Hepatocyte (in vitro differentiated cells): ENCODE measurements at regions not wholly inside any gene's neighbourhood (a gene's known extent, or its start where the extent isn't known, plus 50 kb on each side); places are given as distances from the start of the nearest gene placed in this dataset.

Experiments
- DNase-seq: peaks from one replicate; pipeline ENCODE4 v3.0.0-alpha.2; 2016; ENCODE audit warnings: low spot score
- H2AFZ ChIP-seq: fragments of 200-600 bp; sonication (generic); 2 replicates; pipeline ENCODE4 v1.6.0; 2016; ENCODE audit warnings: antibody characterized with exemption, mild to moderate bottlenecking
- H3K27ac ChIP-seq: fragments of 200-600 bp; sonication (generic); 2 replicates; pipeline ENCODE4 v1.5.1; 2016; ENCODE audit warnings: mild to moderate bottlenecking
- H3K27me3 ChIP-seq: fragments of 200-600 bp; sonication (generic); 2 replicates; pipeline ENCODE4 v1.6.1; 2016
- H3K36me3 ChIP-seq: fragments of 200-600 bp; sonication (generic); replicated peaks from 2 replicates; pipeline ENCODE4 v1.5.1; 2016; ENCODE audit warnings: low read depth; ENCODE audit not compliant: insufficient read depth
- H3K4me1 ChIP-seq: fragments of 200-600 bp; sonication (generic); 2 replicates; pipeline ENCODE4 v1.5.1; 2016; ENCODE audit warnings: mild to moderate bottlenecking, moderate library complexity; ENCODE audit not compliant: insufficient read depth
- H3K4me2 ChIP-seq: fragments of 200-600 bp; sonication (generic); 2 replicates; pipeline ENCODE4 v1.6.0; 2016
- H3K4me3 ChIP-seq: fragments of 200-600 bp; sonication (generic); 2 replicates; pipeline ENCODE4 v1.5.1; 2016; ENCODE audit warnings: mild to moderate bottlenecking
- H3K79me2 ChIP-seq: fragments of 200-600 bp; sonication (generic); 2 replicates; pipeline ENCODE4 v1.6.0; 2017; ENCODE audit warnings: mild to moderate bottlenecking
- H3K9me2 ChIP-seq: fragments of 200-600 bp; sonication (generic); replicated peaks from 2 replicates; pipeline ENCODE4 v1.6.0; 2017; ENCODE audit warnings: mild to moderate bottlenecking; ENCODE audit not compliant: insufficient read depth
- H3K9me3 ChIP-seq: fragments of 200-600 bp; sonication (generic); 2 replicates; pipeline ENCODE4 v1.5.1; 2016; ENCODE audit warnings: low read depth, mild to moderate bottlenecking
- H4K20me1 ChIP-seq: fragments of 200-600 bp; sonication (generic); 2 replicates; pipeline ENCODE4 v1.6.0; 2016; ENCODE audit warnings: mild to moderate bottlenecking; ENCODE audit not compliant: insufficient read depth, poor library complexity, severe bottlenecking
- EZH2 ChIP-seq: fragments of 200-600 bp; sonication (generic); IDR thresholded peaks from 2 replicates; pipeline ENCODE4 v1.6.1; 2016; ENCODE audit warnings: antibody characterized with exemption, mild to moderate bottlenecking, borderline replicate concordance
- EZH2phosphoT487 ChIP-seq: fragments of 200-600 bp; sonication (generic); IDR thresholded peaks from one replicate; pipeline ENCODE4 v1.6.1; 2018; ENCODE audit warnings: antibody characterized with exemption, mild to moderate bottlenecking, low read depth, moderate library complexity; ENCODE audit not compliant: unreplicated experiment, severe bottlenecking
- WGBS: methylation state at CpG from one replicate; pipeline ENCODE4 v1.1.6; 2016; ENCODE audit warnings: low lambda C conversion rate; ENCODE audit errors: missing lambda C conversion rate; 5-methylcytosine and 5-hydroxymethylcytosine counted together
- TF ChIP-seq, protein P1 (sequence below): fragments of 200-600 bp; sonication (generic); IDR thresholded peaks from 2 replicates; pipeline ENCODE4 v1.5.1; 2016; ENCODE audit warnings: antibody characterized with exemption, mild to moderate bottlenecking; ENCODE audit not compliant: poor library complexity

DNA sequence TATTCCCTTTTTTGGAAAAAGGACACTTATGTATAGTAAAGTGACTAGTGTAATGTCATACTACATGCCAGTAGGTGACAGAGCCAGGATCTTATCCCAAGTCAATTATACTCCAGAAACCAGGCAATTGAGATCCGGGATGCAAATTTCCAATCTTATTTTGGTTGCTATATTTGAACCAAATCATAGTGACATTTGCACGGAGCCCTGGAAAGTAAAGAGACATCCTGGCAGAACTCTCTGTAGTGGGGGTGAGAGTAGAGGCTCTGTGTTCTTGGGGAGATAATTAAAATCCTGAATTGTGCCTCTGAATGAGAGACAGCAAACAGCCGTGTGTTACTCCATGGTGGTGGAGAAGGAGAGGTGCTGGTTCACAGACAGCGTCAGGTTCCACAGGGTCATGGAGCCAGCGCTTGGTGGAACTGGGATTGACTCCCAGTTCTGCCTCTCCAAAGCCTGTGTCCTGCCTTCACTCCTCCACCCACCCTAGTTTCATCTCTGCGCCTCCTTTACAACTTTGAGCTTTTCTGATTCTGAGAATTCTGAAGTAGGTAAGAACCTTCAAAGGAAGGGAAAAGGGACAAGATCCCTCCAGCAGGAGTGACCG lies 432.3 kb downstream of the PTPRU start:
- Histone ChIP-seq H3K36me3 (no peaks in the 10 kb centered on the region), H2AFZ (no peak overlapping the region), H3K4me3 (no peak overlapping the region), H3K4me1 (no peaks in the 10 kb centered on the region), H4K20me1 (no peaks in the 10 kb centered on the region), H3K79me2 (no peaks in the 10 kb centered on the region), H3K9me3 (no peaks in the 10 kb centered on the region), H3K27ac (no peak overlapping the region), H3K27me3 (peaks cover 18% of the 10 kb centered on the region), H3K4me2 (no peak overlapping the region), H3K9me2 (no peaks in the 10 kb centered on the region)
- TF ChIP-seq EZH2phosphoT487: no peak
- no peak for TF ChIP-seq EZH2
- TF ChIP-seq, protein P1, sequence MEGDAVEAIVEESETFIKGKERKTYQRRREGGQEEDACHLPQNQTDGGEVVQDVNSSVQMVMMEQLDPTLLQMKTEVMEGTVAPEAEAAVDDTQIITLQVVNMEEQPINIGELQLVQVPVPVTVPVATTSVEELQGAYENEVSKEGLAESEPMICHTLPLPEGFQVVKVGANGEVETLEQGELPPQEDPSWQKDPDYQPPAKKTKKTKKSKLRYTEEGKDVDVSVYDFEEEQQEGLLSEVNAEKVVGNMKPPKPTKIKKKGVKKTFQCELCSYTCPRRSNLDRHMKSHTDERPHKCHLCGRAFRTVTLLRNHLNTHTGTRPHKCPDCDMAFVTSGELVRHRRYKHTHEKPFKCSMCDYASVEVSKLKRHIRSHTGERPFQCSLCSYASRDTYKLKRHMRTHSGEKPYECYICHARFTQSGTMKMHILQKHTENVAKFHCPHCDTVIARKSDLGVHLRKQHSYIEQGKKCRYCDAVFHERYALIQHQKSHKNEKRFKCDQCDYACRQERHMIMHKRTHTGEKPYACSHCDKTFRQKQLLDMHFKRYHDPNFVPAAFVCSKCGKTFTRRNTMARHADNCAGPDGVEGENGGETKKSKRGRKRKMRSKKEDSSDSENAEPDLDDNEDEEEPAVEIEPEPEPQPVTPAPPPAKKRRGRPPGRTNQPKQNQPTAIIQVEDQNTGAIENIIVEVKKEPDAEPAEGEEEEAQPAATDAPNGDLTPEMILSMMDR: no peak
- no peak for DNase-seq
- 90% methylated on average over 7 of the region's 7 CpGs for WGBS

DNA sequence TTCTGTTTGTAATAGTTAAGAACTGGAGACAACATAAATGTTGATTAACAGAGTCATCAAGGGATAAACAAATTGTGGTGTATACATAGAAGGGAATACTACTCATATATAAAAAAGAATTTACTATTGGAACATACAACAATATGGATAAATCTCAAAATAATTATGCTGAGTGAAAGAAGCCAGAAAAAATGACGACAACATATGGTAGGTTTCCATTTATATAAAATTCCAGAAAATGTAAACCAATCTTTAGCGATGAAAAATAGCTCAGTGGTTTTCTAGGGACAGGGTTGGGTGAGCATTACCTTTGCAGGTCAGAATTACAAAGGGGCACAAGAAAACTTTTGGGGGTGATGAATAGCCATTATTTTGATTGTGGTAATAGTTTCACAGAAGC lies 431.6 kb downstream of the PTPRU start:
- H3K9me2 ChIP-seq: no peaks in the 10 kb centered on the region
- no peak overlapping the region for H3K4me3 ChIP-seq
- no peak overlapping the region for H2AFZ ChIP-seq
- no peaks in the 10 kb centered on the region for H3K4me1 ChIP-seq
- H4K20me1 ChIP-seq: no peaks in the 10 kb centered on the region
- WGBS: 88% methylated on average over 2 of the region's 2 CpGs
- peaks cover 18% of the 10 kb centered on the region for H3K27me3 ChIP-seq
- H3K4me2 ChIP-seq: no peak overlapping the region
- no peaks in the 10 kb centered on the region for H3K36me3 ChIP-seq
- DNase-seq: no peak
- TF ChIP-seq EZH2 (no peak), EZH2phosphoT487 (no peak)
- TF ChIP-seq, protein P1: no peak
- H3K79me2 ChIP-seq: no peaks in the 10 kb centered on the region
- H3K27ac ChIP-seq: no peak overlapping the region
- H3K9me3 ChIP-seq: no peaks in the 10 kb centered on the region

DNA sequence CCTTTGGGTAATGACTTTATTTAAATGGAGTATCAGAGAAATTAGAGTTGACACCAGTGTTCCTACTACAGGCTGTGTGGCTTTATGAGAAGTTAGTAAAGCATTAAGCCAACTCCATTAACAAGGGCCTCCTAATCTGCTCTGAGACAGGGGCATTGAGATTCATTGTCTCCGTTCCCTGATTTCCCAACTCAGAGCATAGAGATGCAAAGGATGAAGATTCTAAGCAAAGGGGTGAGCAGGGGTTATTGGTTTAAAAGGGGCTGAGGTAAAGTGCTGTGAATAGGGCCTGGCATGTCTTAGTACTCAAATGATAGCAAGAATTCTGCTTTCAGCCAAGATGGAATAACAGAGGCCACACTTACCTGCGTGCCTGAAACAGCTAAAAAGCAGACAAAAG lies 428.4 kb downstream of the PTPRU start:
- Histone ChIP-seq H2AFZ (no peak overlapping the region), H3K79me2 (no peaks in the 10 kb centered on the region), H4K20me1 (no peaks in the 10 kb centered on the region), H3K36me3 (no peaks in the 10 kb centered on the region), H3K4me3 (no peak overlapping the region), H3K4me2 (no peak overlapping the region), H3K9me3 (peaks cover 7% of the 10 kb centered on the region), H3K27ac (no peak overlapping the region), H3K27me3 (peaks cover 18% of the 10 kb centered on the region), H3K9me2 (no peaks in the 10 kb centered on the region), H3K4me1 (no peaks in the 10 kb centered on the region)
- WGBS: 81% methylated on average over 2 of the region's 2 CpGs
- no peak for DNase-seq
- TF ChIP-seq, protein P1: no peak
- TF ChIP-seq EZH2phosphoT487: no peak
- TF ChIP-seq EZH2: no peak
